ENCODE measurements at regions not wholly inside any gene's neighbourhood (a gene's known extent, or its start where the extent isn't known, plus 50 kb on each side); places are given as distances from the start of the nearest gene placed in this dataset.

- Histone ChIP-seq H3K27me3 (ENCODE audit: control insufficient read depth in 1 of 2, insufficient read depth in 2 of 2, low read length in 2 of 2) (no peaks in the 10 kb centered on the region), H3K36me3 (ENCODE audit: insufficient read depth, low read length) (no peaks in the 10 kb centered on the region), H3K27ac (ENCODE audit: low read depth in 1 of 2, low read length in 2 of 2) (no peak overlapping the region), H3K9me3 (ENCODE audit: control insufficient read depth in 1 of 2, insufficient read depth in 1 of 2, low read length in 2 of 2) (no peaks in the 10 kb centered on the region), H3K4me1 (ENCODE audit: insufficient read depth, low read length) (no peaks in the 10 kb centered on the region), H3K4me3 (ENCODE audit: low read length) (no peak overlapping the region)
- no peaks in the 10 kb centered on the region for H3K27me3 Mint-ChIP-seq
- H3K27ac Mint-ChIP-seq, result no peak overlapping the region
- no peaks in the 10 kb centered on the region for H3K4me1 Mint-ChIP-seq (ENCODE audit: low read depth)
- intact Hi-C loops (cut with DNase I, micrococcal nuclease), result no loop called here
- ChIA-PET POLR2A (interaction anchor here (0.6 kb wide), 1 partner anchor 10 kb away, joined by 3 read pairs; no protein-coding TSS in a partner anchor), CTCF (no interaction called here)
- no peak overlapping the region for H3K4me3 Mint-ChIP-seq
- DNase-seq (no peak), ATAC-seq (ENCODE audit: poor library complexity) (no peak)
- no peaks in the 10 kb centered on the region for H3K36me3 Mint-ChIP-seq (ENCODE audit: low read depth)
- no peaks in the 10 kb centered on the region for H3K9me3 Mint-ChIP-seq
- no peak for TF ChIP-seq CTCF (IDR thresholded peaks at IDR 0.05)
These were observed 534.5 kb upstream of the TBL1XR1 start for GRCh38 chr3:177731644-177732268.

DNA sequence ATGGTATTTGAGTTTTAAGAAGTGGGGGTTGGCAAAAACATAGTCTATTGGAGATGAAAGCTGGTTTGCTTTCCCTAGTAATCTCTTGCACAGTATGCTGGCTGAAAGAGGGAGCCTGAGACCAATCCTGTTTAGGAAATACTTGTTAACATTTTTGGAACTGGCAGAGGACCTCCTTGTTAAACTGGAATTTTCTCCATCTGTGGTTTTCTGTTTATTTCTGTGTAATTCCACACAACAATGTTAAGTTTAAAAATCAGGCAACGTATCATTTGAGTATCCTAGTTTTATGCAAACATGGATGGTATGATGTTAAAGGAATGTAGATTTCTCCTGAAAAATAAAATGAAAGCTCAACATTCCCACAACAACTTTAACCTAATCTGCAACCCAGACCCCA lies 536.0 kb upstream of the TBL1XR1 start:
- no peak overlapping the region for H3K27ac Mint-ChIP-seq
- Histone ChIP-seq H3K27ac (ENCODE audit: low read depth in 1 of 2, low read length in 2 of 2) (no peak overlapping the region), H3K4me3 (ENCODE audit: low read length) (no peak overlapping the region), H3K9me3 (ENCODE audit: control insufficient read depth in 1 of 2, insufficient read depth in 1 of 2, low read length in 2 of 2) (no peaks in the 10 kb centered on the region), H3K4me1 (ENCODE audit: insufficient read depth, low read length) (no peaks in the 10 kb centered on the region), H3K36me3 (ENCODE audit: insufficient read depth, low read length) (no peaks in the 10 kb centered on the region), H3K27me3 (ENCODE audit: control insufficient read depth in 1 of 2, insufficient read depth in 2 of 2, low read length in 2 of 2) (no peaks in the 10 kb centered on the region)
- H3K4me3 Mint-ChIP-seq, result no peak overlapping the region
- ChIA-PET CTCF (no interaction called here), POLR2A (no interaction called here)
- no peaks in the 10 kb centered on the region for H3K27me3 Mint-ChIP-seq
- no peak for ATAC-seq (ENCODE audit: poor library complexity)
- TF ChIP-seq CTCF (IDR thresholded peaks at IDR 0.05), result no peak
- intact Hi-C loops (cut with DNase I, micrococcal nuclease), result no loop called here
- H3K4me1 Mint-ChIP-seq (ENCODE audit: low read depth), result no peaks in the 10 kb centered on the region
- DNase-seq, result no peak
- H3K36me3 Mint-ChIP-seq (ENCODE audit: low read depth), result no peaks in the 10 kb centered on the region
- no peaks in the 10 kb centered on the region for H3K9me3 Mint-ChIP-seq

- ATAC-seq (ENCODE audit: poor library complexity), result no peak
These were observed 536.7 kb upstream of the TBL1XR1 start for GRCh38 chr3:177733936-177734335.

More at GRCh38 chr3:177733936-177734335, 536.7 kb upstream of the TBL1XR1 start:
- no peaks in the 10 kb centered on the region for H3K36me3 Mint-ChIP-seq (ENCODE audit: low read depth)
- H3K27ac ChIP-seq (ENCODE audit: low read depth in 1 of 2, low read length in 2 of 2), result no peak overlapping the region
- ChIA-PET CTCF (no interaction called here), POLR2A (no interaction called here)
- no peaks in the 10 kb centered on the region for H3K27me3 Mint-ChIP-seq
- H3K27ac Mint-ChIP-seq, result no peak overlapping the region
- H3K9me3 ChIP-seq (ENCODE audit: control insufficient read depth in 1 of 2, insufficient read depth in 1 of 2, low read length in 2 of 2), result no peaks in the 10 kb centered on the region
- no peaks in the 10 kb centered on the region for H3K9me3 Mint-ChIP-seq
- no peaks in the 10 kb centered on the region for H3K27me3 ChIP-seq (ENCODE audit: control insufficient read depth in 1 of 2, insufficient read depth in 2 of 2, low read length in 2 of 2)
- no peak for TF ChIP-seq CTCF (IDR thresholded peaks at IDR 0.05)
- no peak for DNase-seq
- no peaks in the 10 kb centered on the region for H3K4me1 ChIP-seq (ENCODE audit: insufficient read depth, low read length)
- no peak overlapping the region for H3K4me3 Mint-ChIP-seq
- intact Hi-C loops (cut with DNase I, micrococcal nuclease), result no loop called here
- no peak overlapping the region for H3K4me3 ChIP-seq (ENCODE audit: low read length)
- H3K36me3 ChIP-seq (ENCODE audit: insufficient read depth, low read length), result no peaks in the 10 kb centered on the region
- H3K4me1 Mint-ChIP-seq (ENCODE audit: low read depth), result no peaks in the 10 kb centered on the region
